GM12865 (cell line): ENCODE measurements at regions not wholly inside any gene's neighbourhood (a gene's known extent, or its start where the extent isn't known, plus 50 kb on each side); places are given as distances from the start of the nearest gene placed in this dataset.
"Not testable (repeated sequence)": the region's sequence is repeated elsewhere in the genome, so short reads cannot be mapped to it uniquely, and the experiment has no call there.

Source experiments
- DNase-seq: peaks from one replicate; pipeline ENCODE4 v3.0.0; 2010; ENCODE audit warnings: low read depth
- H3K4me3 ChIP-seq: 2 replicates; pipeline ENCODE4 v1.5.1; 2011; ENCODE audit warnings: mild to moderate bottlenecking, low read depth, low read length, control low read depth
- TF ChIP-seq, protein P1 (sequence below): IDR thresholded peaks from 2 replicates; pipeline ENCODE4 v1.5.1; 2011; ENCODE audit warnings: low read length, control low read depth, low read depth, inconsistent platforms; ENCODE audit not compliant: insufficient read depth; ENCODE audit errors: missing control alignments

DNA sequence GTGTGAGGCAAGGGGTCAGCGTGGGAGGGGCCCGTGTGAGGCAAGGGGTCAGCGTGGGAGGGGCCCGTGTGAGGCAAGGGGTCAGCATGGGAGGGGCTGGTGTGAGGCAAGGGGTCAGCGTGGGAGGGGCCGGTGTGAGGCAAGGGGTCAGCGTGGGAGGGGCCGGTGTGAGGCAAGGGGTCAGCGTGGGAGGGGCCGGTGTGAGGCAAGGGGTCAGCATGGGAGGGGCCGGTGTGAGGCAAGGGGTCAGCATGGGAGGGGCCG is 119.2 kb downstream of the SEPTIN14 start:
- H3K4me3 ChIP-seq, DNase-seq: not testable (repeated sequence)

DNA sequence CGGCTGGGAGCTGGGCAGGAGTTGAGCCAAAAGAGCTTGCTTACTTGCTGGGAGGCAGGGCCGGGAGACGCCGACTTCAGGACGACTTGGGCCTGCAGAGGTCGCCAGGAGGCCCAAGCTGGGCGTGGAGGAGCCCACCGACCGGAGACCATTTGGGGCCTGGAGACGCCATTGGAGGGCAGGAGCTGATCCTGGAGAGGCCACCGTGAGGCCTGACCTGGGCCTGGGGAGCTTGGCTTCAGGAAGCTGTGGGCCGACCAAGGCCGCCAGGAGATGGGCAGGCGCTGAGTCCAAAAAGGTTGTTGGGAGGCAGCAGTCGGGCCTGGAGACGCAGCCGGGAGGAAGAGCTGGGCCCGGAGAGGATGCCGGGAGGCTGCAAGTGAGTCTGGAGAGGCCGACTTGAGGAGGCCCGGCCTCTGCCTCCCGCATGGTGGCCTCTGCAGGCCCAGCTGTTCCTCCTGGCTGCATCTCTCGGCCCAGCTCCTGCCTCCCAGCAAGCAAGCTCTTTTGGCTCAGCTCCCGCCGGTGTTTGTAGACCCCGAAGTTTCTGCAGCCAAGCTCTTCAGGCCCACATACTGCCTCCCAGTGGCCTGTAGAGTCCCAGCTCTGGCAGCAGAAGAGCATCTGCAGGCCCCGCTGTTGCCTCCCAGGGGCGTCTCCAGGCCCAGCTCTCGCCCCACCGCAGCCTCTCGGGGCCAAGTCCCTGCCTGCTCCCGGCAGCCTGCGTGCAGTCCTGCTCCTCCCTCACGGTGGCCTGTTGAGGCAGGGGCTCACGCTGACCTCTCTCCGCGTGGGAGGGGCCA is 119.7 kb downstream of the SEPTIN14 start:
- DNase-seq = not testable (repeated sequence)

DNA sequence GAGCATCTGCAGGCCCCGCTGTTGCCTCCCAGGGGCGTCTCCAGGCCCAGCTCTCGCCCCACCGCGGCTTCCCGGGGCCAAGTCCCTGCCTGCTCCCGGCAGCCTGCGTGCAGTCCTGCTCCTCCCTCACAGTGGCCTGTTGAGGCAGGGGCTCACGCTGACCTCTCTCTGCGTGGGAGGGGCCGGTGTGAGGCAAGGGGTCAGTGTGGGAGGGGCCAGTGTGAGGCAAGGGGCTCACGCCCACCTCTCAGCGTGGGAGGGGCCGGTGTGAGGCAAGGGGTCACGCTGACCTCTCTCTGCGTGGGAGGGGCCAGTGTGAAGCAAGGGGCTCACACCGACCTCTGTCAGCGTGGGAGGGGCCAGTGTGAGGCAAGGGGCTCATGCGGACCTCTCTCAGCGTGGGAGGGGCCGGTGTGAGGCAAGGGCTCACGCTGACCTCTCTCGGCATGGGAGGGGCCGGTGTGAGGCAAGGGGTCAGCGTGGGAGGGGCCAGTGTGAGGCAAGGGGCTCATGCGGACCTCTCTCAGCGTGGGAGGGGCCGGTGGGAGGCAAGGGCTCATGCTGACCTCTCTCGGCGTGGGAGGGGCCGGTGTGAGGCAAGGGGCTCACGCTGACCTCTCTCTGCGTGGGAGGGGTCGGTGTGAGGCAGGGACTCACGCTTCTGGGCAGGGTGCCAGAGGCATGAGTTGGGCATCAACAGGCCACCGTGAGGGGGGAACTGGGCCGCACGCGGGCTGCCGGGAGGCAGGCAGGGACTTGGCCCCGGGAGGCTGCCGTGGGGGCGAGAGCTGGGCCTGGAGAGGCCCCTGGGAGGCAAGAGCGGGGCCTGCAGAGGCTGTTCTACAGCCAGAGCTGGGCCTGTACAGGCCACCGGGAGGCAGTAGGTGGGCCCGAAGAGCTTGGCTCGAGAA is 120.6 kb downstream of the SEPTIN14 start:
- H3K4me3 ChIP-seq, DNase-seq: not testable (repeated sequence)

More for the DNA sequence above, 119.7 kb downstream of the SEPTIN14 start:
- H3K4me3 ChIP-seq = not testable (repeated sequence)

DNA sequence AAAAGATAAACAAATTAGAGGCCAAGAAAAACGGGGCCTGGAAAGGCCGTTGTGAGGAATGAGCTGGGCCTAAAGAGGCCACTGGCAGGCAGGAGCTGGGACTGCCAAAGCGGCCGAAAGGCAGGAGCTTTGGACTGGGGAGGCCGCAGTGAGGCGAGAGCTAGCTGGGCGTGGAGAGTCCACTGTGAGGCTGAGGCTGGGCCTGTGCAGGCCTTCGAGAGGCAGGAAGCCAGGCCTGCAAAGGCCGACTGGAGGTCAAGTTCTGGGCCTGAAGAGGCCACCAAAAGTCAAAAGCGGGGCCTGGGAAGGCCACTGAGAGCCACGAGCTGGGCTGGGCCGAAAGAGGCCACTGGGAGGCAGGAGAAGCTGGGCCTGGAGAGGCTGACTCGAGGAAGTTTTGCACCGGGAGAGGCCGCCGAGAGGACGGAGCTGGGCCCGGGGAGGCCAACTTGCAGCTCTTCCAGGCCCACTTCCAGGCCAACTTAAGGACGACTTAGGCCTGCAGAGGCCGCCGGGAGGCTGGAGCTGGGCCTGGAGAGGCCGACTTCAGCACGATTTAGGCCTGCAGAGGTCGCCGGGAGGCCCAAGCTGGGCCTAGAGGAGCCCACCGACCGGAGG is 121.8 kb downstream of the SEPTIN14 start:
- DNase-seq, H3K4me3 ChIP-seq: not testable (repeated sequence)

DNA sequence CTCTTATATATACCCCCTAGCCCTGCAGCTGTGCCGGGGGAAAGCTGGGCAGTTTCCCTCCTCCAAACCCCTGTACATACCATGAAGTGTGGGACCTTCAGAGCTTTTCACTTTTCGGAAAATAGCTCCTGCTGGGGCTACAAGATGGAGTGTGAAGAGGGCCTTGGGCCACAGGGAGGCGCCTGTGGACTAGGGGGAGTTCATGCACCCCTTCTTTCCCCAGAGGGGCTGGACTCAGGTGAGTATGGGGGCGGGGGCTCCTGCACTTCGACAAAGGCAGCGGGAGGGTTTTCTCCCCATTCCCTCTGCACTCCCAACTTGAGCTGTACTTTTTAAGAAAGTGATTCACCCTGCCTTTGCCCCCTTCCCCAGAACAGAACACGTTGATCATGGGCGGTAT is 122.5 kb downstream of the SEPTIN14 start:
- not testable (repeated sequence) for H3K4me3 ChIP-seq, DNase-seq

DNA sequence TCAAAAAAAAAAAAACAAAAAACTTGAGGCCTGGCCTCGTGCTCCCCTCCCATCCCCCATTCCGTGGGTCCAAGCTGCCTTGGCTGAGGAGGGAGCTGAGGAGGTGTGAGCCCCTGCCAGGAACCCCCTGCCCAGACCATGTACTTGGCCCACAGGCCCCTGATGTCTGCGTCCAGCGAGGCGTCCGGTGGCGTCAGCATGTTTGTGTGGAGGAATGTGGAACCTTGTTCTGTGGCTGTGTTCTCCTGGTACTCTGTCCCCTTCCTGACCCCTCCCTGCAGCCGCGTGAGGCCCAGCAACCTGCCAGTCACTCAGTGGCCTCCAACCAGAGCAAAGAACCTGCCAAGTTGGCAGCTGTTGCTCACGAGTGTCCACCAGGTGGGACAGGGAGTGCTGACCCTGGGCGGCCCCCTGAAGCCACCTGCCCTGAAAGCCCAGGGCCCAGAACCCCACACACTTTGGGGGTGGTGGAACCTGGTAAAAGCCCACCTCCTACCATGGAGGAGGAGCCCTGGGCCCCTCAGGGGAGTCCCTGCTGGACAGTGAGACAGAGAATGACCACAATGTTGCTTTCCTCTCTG is 125.8 kb downstream of the SEPTIN14 start:
- not testable (repeated sequence) for DNase-seq, H3K4me3 ChIP-seq

DNA sequence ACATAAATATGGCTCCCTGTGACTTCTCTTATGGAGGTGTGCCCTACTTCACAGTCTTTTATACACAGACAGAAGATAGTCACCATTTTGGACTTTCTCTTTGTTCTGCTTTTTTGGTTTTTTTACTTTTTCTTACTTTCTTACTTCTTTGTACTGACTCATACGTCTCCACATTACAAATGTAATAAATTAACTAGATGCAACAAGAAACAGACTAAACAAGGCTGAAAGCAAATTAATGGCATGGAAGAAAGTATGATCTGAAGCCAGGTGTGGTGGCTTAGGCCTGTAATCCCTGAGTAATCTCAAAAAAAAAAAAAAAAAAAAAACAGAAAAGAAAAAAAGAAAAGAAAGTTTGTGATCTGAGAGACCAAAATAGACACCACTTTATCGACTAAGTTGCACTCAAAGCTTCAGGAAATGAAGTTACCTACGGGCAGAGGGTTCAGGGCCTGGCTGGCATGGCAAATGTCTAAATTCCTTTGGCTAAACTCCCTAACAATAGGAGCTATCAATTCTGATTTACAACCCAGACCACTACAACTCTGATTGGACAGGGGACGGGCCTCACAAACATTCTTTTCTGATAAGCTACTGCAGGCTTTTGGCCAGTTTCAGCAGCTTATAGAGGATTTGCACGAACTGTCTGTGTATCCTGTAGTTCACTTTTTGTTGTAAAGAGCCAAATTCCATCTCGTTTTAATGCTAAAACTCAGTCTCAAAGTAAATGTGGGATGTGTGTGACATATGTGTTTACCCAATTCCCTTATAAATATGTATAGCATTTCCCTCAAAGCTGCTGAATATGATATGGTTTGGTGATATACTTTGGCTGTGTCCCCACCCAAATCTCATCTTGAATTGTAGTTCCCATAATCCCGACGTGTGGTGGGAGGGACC is 129.1 kb downstream of the SEPTIN14 start:
- DNase-seq = no peak
- TF ChIP-seq, protein P1, sequence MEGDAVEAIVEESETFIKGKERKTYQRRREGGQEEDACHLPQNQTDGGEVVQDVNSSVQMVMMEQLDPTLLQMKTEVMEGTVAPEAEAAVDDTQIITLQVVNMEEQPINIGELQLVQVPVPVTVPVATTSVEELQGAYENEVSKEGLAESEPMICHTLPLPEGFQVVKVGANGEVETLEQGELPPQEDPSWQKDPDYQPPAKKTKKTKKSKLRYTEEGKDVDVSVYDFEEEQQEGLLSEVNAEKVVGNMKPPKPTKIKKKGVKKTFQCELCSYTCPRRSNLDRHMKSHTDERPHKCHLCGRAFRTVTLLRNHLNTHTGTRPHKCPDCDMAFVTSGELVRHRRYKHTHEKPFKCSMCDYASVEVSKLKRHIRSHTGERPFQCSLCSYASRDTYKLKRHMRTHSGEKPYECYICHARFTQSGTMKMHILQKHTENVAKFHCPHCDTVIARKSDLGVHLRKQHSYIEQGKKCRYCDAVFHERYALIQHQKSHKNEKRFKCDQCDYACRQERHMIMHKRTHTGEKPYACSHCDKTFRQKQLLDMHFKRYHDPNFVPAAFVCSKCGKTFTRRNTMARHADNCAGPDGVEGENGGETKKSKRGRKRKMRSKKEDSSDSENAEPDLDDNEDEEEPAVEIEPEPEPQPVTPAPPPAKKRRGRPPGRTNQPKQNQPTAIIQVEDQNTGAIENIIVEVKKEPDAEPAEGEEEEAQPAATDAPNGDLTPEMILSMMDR = no peak
- H3K4me3 ChIP-seq = no peak overlapping the region

DNA sequence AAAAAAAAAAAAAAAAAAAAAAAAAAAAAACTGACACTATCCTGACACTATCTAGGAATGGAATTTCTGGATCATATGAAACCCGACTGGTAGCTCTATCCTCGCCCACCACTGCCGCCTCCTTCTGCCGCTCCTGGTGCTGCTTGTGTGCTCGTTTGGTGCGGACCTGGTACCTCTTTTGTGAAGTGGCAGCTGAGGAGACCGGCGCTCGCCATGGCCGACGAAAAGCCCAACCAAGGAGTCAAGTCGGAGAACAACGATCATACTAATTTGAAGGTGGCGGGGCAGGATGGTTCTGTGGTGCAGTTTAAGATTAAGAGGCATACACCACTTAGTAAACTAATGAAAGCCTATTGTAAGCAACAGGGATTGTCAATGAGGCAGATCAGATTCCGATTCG is 130.6 kb downstream of the SEPTIN14 start:
- no peak for DNase-seq
- TF ChIP-seq, protein P1 = no peak
- H3K4me3 ChIP-seq = no peak overlapping the region

DNA sequence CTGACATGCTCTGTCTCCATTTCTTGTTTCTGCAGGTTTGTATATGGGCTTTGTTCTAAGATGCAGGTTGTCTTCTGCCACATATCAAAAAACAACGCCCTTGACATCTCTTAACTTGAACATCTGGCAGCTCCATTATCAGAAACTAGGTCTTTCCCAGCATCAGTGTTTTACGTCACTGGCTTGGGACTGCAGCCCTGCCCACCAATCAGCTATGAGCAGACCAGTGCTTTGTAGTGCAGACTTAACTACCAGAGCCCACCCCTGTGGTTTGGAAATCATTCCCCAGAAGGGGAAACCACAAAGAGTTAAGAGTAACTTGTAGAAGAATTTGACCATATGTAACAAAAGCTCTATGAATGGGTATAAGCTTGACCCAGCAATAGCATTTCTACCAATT is 132.4 kb downstream of the SEPTIN14 start:
- no peak for DNase-seq
- no peak overlapping the region for H3K4me3 ChIP-seq
- TF ChIP-seq, protein P1 = no peak
